ENCODE measurements at regions not wholly inside any gene's neighbourhood (a gene's known extent, or its start where the extent isn't known, plus 50 kb on each side); places are given as distances from the start of the nearest gene placed in this dataset.

- DNase-seq, result no peak
These were observed 571.1 kb upstream of the ARGLU1 start for GRCh38 chr13:107139006-107139405.

- no peak for DNase-seq
These were observed 570.5 kb upstream of the ARGLU1 start for GRCh38 chr13:107138486-107138885.

- DNase-seq, result no peak
These were observed 566.0 kb upstream of the ARGLU1 start for GRCh38 chr13:107133950-107134349.

DNA sequence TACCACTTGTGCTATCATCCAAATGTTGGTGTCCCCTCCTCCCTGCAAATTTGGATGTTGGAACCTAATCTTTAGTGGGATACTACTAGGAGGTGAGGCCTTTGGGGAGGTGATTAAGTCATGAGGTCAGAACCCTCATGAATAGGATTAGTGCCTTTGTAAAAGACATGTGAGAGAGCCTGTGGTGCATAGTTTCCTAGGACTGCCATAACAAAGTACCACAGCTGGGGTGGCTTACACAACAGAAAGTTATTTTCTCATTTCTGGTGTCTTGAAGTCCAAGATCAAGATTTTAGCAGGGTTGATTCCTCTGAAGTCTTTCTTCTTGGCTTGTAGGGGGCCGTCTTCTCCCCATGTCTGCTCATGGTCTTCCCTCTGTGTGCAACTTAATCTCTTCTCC lies 562.6 kb upstream of the ARGLU1 start:
- DNase-seq, result no peak

DNA sequence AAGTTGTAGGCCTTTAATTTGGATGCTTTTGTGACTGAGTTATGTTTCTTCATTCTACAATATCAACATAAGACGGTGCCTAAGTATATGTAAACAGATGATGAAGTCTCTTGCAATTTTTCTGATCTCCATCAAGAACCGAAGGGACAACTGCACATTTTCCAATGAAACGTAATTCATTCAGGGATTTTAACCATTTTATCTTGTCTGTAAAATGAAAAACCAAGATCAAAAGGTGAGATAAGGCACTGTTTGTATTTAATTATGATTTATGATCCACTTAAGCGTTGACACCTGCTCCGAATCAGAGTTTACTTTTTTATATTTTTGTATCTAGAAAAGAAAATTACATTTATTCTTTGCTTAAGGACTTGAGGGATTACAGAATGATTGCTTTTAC lies 556.8 kb upstream of the ARGLU1 start:
- DNase-seq, result no peak

GRCh38 chr13:107124129-107124718 lies 556.3 kb upstream of the ARGLU1 start:
- peak; percentile 8 for DNase-seq

GRCh38 chr13:107121793-107122192 lies 553.9 kb upstream of the ARGLU1 start:
- DNase-seq, result no peak

DNA sequence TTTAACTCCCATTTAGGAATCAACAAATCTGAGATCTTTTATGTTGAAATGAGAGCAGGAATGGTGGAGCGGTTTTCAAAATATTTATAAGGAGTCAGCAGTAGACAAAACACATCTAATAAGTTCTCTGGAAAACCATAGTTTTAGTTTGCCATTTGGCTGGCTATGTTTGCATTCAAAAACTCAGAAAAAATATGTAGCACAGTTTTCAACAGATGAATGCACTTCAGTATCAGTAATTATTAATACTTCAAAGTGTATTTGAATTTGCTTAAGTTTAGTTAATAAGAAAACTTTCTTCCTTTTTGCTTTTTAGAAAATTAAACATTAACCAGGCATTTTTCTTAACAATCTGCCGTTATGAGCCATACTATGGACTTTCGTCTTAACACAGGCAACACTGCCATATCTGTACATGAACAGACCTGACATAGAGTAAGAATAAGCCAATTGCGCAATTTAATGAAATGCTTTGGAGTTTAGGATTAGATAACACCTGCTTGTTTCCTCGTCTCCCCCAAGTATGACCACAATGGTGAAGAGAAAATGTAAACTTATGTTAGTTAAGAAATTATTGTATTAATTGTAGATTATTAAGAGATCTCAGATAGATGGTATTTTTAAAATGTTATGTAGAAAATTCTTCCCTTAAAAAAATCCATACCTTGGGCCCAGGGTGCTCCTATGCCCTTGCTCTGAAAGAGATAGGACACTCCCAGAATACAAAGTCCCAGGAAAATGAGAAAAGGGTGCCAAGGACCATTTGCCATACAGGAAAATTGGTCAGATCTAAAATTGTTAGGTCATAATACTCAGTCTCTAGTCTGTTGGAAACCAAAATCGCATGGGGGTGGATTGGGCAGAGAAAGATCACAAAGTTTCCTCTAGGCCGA lies 552.3 kb upstream of the ARGLU1 start:
- no peak for DNase-seq

DNA sequence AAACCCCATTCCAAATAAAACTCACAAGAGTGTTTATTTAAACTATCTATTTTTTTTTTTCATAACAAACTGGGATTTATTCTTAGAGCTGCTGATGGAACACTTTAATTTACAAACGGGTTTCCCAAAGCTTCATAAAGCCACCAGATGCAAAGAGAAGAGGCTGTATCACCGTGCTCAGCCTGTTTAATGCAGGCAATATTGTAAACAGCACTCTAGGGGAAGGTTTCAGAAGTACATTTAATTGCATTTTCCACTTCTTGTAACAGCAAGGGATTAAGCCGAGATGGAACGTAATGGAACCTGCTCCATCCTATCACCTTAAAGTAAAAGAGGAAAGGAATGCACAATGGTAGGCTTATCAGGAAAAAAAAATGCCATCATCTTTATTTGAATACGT lies 550.6 kb upstream of the ARGLU1 start:
- no peak for DNase-seq

GRCh38 chr13:107117327-107118012 lies 549.5 kb upstream of the ARGLU1 start:
- DNase-seq, result peak; percentile 50

- DNase-seq, result no peak
These were observed 545.5 kb upstream of the ARGLU1 start for GRCh38 chr13:107113387-107113786.

DNA sequence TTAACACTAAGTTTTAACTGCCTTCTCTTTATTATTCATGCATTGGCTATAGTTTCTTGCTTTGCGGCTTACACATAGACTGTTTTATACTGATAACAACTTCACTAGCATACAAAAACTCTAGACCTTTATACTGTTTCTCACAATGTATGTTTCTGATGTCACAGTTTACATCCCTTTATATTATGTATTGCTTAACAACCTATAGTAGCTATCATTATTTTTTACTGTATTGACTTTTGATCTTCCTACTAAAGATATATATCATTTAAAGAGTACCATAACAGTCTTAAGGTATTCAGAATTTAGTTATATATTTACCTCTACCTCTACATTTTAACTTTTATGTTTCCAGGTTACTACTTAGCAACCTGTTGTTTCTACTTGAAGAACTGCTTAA lies 543.3 kb upstream of the ARGLU1 start:
- DNase-seq, result no peak

- no peak for DNase-seq
These were observed 536.7 kb upstream of the ARGLU1 start for GRCh38 chr13:107104631-107105030.

DNA sequence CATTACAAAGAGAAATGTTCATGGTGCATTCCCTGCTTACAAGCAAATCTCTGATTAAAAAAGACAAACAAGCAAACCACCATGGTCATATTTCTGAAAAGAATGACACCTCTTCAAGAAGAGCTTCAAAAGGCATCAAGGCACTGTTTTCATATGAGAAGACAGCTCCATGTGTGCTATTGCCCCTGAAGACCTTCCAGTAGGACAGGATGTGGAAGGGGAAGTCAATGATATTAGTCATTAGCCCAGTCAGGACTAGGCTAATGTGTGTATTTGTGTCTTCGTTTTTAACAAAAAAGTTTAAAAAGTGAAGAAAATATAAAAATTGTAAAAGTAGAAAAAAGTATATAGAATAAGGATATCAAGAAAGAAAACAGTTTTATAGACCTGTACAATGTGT lies 534.7 kb upstream of the ARGLU1 start:
- DNase-seq, result peak; percentile 8

- peak; percentile 93 for DNase-seq
These were observed 531.7 kb upstream of the ARGLU1 start for GRCh38 chr13:107099661-107100060.

GRCh38 chr13:107097916-107098315 lies 530.0 kb upstream of the ARGLU1 start:
- DNase-seq, result no peak

DNA sequence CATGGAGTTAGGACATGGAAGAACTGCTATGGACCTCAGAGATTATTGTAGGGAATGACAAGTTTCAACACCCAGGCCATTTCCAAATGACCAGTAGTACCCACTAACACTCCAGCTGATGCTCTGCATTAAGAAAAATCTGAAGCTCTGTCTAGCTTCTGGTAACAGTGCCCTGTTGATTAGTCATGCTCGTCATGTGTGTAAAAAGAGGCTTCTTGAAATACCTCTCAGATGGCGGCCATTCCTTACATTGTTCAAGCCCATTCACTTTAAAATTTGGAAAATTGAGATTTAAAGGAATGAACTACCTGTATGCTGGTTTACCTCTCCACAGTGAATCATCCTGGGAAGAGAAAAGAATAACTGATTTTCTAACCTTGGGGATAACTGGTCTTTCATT lies 527.9 kb upstream of the ARGLU1 start:
- DNase-seq, result no peak

- DNase-seq, result no peak
These were observed 523.9 kb upstream of the ARGLU1 start for GRCh38 chr13:107091861-107092260.

GRCh38 chr13:107091428-107091827 lies 523.5 kb upstream of the ARGLU1 start:
- no peak for DNase-seq

DNA sequence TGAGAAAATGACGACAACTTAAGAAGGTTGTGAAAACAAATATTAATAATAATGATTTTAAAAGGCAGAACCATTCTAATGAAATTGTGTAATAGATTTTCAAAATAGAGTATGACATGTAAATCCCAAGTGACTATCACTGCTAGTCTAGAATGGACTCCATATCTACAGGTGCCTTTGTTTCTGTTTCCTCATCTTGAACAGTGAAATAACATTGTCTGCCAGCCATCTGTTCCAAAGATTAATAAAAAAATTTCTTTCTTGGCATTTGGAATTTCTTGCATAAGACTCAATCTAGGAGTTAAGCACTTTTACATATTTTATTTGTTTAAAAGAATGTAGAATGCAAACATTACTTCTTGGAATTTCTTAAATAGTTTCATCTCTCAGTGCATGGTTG lies 520.1 kb upstream of the ARGLU1 start:
- DNase-seq, result no peak

DNA sequence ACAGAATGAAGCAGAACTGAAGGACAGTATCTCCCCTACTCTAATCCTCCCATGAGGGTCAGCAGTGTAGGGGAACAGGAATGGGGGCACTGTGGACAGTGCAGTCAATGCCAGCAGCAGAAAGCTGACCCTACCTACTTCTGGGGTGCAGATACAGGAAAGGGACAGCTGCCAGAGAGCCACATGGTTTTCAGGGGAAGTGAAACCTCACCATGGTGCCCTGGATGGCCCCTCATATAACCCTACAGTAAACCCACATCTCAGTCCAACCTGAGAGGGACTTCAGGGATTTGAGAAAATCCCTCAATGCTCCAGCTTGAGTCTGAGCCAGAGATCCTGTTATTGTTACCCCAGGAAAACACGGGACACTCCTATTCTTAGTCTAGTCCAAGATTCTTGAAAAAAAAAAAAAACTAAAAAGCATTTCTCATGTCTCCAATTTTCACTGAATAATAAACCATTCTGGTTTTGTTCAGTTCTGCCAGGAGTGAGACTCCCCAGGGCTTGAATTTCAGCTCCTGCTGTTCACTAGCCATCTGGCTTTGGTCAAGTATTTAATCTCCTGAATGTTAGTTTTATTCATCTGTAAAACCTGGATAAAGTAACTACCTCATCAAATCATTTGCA lies 511.6 kb upstream of the ARGLU1 start:
- DNase-seq, result no peak

GRCh38 chr13:107078229-107078765 lies 510.4 kb upstream of the ARGLU1 start:
- DNase-seq, result no peak

DNA sequence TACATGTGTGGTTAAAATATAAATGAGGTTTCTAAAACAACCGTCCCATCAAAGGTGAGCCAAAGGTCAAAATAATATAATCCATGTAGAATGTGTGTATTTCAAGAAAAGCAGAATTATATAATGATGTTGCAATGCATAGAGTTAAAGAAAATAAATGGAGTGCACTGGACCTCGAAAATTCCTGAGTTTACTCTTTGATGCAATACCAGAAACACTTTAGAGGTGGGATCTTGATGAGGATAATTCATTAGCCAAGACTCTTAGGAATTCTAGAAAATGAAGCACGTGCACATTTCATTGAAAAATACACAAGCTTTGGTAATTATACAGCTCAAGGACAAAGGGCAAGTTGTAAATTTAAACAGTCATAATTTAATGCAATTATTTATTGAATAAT lies 508.9 kb upstream of the ARGLU1 start:
- DNase-seq, result no peak
